ENCODE measurements at regions not wholly inside any gene's neighbourhood (a gene's known extent, or its start where the extent isn't known, plus 50 kb on each side); places are given as distances from the start of the nearest gene placed in this dataset.

GRCh38 chr14:54314365-54315104 lies 82.3 kb upstream of the CDKN3 start:
- TF ChIP-seq EZH2 (IDR thresholded peaks at IDR 0.05; ENCODE audit: insufficient read depth, poor library complexity, severe bottlenecking) (no peak), EZH2phosphoT487 (IDR thresholded peaks at IDR 0.05; ENCODE audit: insufficient read depth, low read depth) (no peak)

Measured in GM23248 (cell line).